ENCODE measurements at regions not wholly inside any gene's neighbourhood (a gene's known extent, or its start where the extent isn't known, plus 50 kb on each side); places are given as distances from the start of the nearest gene placed in this dataset.

GRCh38 chr11:64472593-64473455 is 82.9 kb upstream of the SLC22A11 start:
- Histone ChIP-seq H2AFZ (ENCODE audit: low read length) (no peak overlapping the region), H3K9me3 (ENCODE audit: low read length) (no peaks in the 10 kb centered on the region), H3K4me3 (ENCODE audit: low read depth, low read length, poor library complexity, severe bottlenecking) (no peak overlapping the region), H3K4me1 (ENCODE audit: insufficient read depth, low read length, severe bottlenecking) (no peaks in the 10 kb centered on the region), H4K20me1 (ENCODE audit: insufficient read depth, low read length) (no peaks in the 10 kb centered on the region), H3K9me2 (ENCODE audit: low read depth, low read length) (no peaks in the 10 kb centered on the region), H3K27ac (ENCODE audit: low read depth, low read length, poor library complexity, severe bottlenecking) (no peak overlapping the region), H3K4me2 (ENCODE audit: low read length) (no peak overlapping the region), H3K36me3 (ENCODE audit: insufficient read depth, low read length) (no peaks in the 10 kb centered on the region), H3F3A (ENCODE audit: insufficient read depth, low read length) (no peaks in the 10 kb centered on the region), H3K27me3 (ENCODE audit: insufficient read depth, low read length) (0 out of 2 replicates have a peak, but pooled peaks cover 6% of the 10 kb centered on the region), H3K9ac (ENCODE audit: low read length) (no peak overlapping the region), H3K79me2 (ENCODE audit: insufficient read depth, low read length) (no peaks in the 10 kb centered on the region)
- TF ChIP-seq CTCF (IDR thresholded peaks at IDR 0.05; ENCODE audit: low read length) (no peak), EZH2 (IDR thresholded peaks at IDR 0.05; ENCODE audit: borderline replicate concordance, low read length) (no peak)

GRCh38 chr11:64474680-64475079 is 81.1 kb upstream of the SLC22A11 start:
- Histone ChIP-seq H3K36me3 (ENCODE audit: insufficient read depth, low read length) (no peaks in the 10 kb centered on the region), H3K27ac (ENCODE audit: low read depth, low read length, poor library complexity, severe bottlenecking) (no peak overlapping the region), H3K27me3 (ENCODE audit: insufficient read depth, low read length) (peaks cover 6% of the 10 kb centered on the region; the same call in 1 of the 2 replicates), H3K9me3 (ENCODE audit: low read length) (no peaks in the 10 kb centered on the region), H2AFZ (ENCODE audit: low read length) (no peak overlapping the region), H3K9me2 (ENCODE audit: low read depth, low read length) (no peaks in the 10 kb centered on the region), H3K4me1 (ENCODE audit: insufficient read depth, low read length, severe bottlenecking) (no peaks in the 10 kb centered on the region), H3K4me3 (ENCODE audit: low read depth, low read length, poor library complexity, severe bottlenecking) (no peak overlapping the region), H3K9ac (ENCODE audit: low read length) (no peak overlapping the region), H3F3A (ENCODE audit: insufficient read depth, low read length) (no peaks in the 10 kb centered on the region), H3K79me2 (ENCODE audit: insufficient read depth, low read length) (no peaks in the 10 kb centered on the region), H4K20me1 (ENCODE audit: insufficient read depth, low read length) (no peaks in the 10 kb centered on the region), H3K4me2 (ENCODE audit: low read length) (no peak overlapping the region)
- TF ChIP-seq CTCF (IDR thresholded peaks at IDR 0.05; ENCODE audit: low read length) (no peak), EZH2 (IDR thresholded peaks at IDR 0.05; ENCODE audit: borderline replicate concordance, low read length) (no peak)

GRCh38 chr11:64475145-64475544 is 80.6 kb upstream of the SLC22A11 start:
- Histone ChIP-seq H3K4me1 (ENCODE audit: insufficient read depth, low read length, severe bottlenecking) (no peaks in the 10 kb centered on the region), H3K9ac (ENCODE audit: low read length) (no peak overlapping the region), H3K4me2 (ENCODE audit: low read length) (no peak overlapping the region), H3K36me3 (ENCODE audit: insufficient read depth, low read length) (no peaks in the 10 kb centered on the region), H2AFZ (ENCODE audit: low read length) (no peak overlapping the region), H4K20me1 (ENCODE audit: insufficient read depth, low read length) (no peaks in the 10 kb centered on the region), H3K79me2 (ENCODE audit: insufficient read depth, low read length) (no peaks in the 10 kb centered on the region), H3K9me2 (ENCODE audit: low read depth, low read length) (no peaks in the 10 kb centered on the region), H3K9me3 (ENCODE audit: low read length) (no peaks in the 10 kb centered on the region), H3K27me3 (ENCODE audit: insufficient read depth, low read length) (peaks cover 6% of the 10 kb centered on the region; the same call in 1 of the 2 replicates), H3K27ac (ENCODE audit: low read depth, low read length, poor library complexity, severe bottlenecking) (no peak overlapping the region), H3F3A (ENCODE audit: insufficient read depth, low read length) (no peaks in the 10 kb centered on the region), H3K4me3 (ENCODE audit: low read depth, low read length, poor library complexity, severe bottlenecking) (no peak overlapping the region)
- TF ChIP-seq EZH2 (IDR thresholded peaks at IDR 0.05; ENCODE audit: borderline replicate concordance, low read length) = no peak
- TF ChIP-seq CTCF (IDR thresholded peaks at IDR 0.05; ENCODE audit: low read length) = no peak
